ENCODE measurements at regions not wholly inside any gene's neighbourhood (a gene's known extent, or its start where the extent isn't known, plus 50 kb on each side); places are given as distances from the start of the nearest gene placed in this dataset.

- Histone ChIP-seq H3K36me3 (ENCODE audit: control insufficient read depth, insufficient read depth, low read length) (no peaks in the 10 kb centered on the region), H3K27me3 (ENCODE audit: control insufficient read depth, insufficient read depth, low read length) (no peaks in the 10 kb centered on the region), H3K27ac (ENCODE audit: low read length) (no peak overlapping the region), H3K4me1 (ENCODE audit: control insufficient read depth, insufficient read depth, low read length) (no peaks in the 10 kb centered on the region), H3K9me3 (ENCODE audit: control insufficient read depth, insufficient read depth, low read depth, low read length) (no peaks in the 10 kb centered on the region), H3K4me3 (ENCODE audit: low read depth in 2 of 2, low read length in 2 of 2) (no peak overlapping the region)
- DNase-seq (ENCODE audit: low read depth, low spot score) (no peak), ATAC-seq (no peak)
- CTCF ChIA-PET: no interaction called here
- POLR2A ChIA-PET: no interaction called here
- no TSS peak for BruUV-seq (replicated peaks)
- intact Hi-C loops (cut with micrococcal nuclease; ENCODE audit: unreplicated experiment): no loop called here
- TF ChIP-seq POLR2AphosphoS5 (IDR thresholded peaks at IDR 0.05; ENCODE audit: low read depth, low read length) (no peak), TCF7L2 (IDR thresholded peaks at IDR 0.05; ENCODE audit: low read depth, low read length) (no peak), REST (IDR thresholded peaks at IDR 0.05; ENCODE audit: insufficient read depth in 1 of 2, low read depth in 2 of 2, low read length in 1 of 2) (no peak), SIN3A (IDR thresholded peaks at IDR 0.05; ENCODE audit: borderline replicate concordance, insufficient read depth, low read depth, low read length) (no peak), CTCF (IDR thresholded peaks at IDR 0.05) (no peak)
- in situ Hi-C loops (cut with HindIII; ENCODE audit: low pct_unique_long_range_greater_than_20kb, low sequenced_read_pairs): no loop called here
Observed at GRCh38 chr9:135358552-135358940, 121.0 kb upstream of the PPP1R26 start.

- in situ Hi-C loops (cut with HindIII; ENCODE audit: low pct_unique_long_range_greater_than_20kb, low sequenced_read_pairs): no loop called here
- intact Hi-C loops (cut with micrococcal nuclease; ENCODE audit: unreplicated experiment): no loop called here
- ChIA-PET POLR2A (no interaction called here), CTCF (no interaction called here)
- BruUV-seq (replicated peaks): no TSS peak
- DNase-seq (ENCODE audit: low read depth, low spot score) (no peak), ATAC-seq (no peak)
- H3K27me3 ChIP-seq (ENCODE audit: control insufficient read depth, insufficient read depth, low read length): no peaks in the 10 kb centered on the region
- no peaks in the 10 kb centered on the region for H3K9me3 ChIP-seq (ENCODE audit: control insufficient read depth, insufficient read depth, low read depth, low read length)
- no peak overlapping the region for H3K4me3 ChIP-seq (ENCODE audit: low read depth in 2 of 2, low read length in 2 of 2)
- no peaks in the 10 kb centered on the region for H3K4me1 ChIP-seq (ENCODE audit: control insufficient read depth, insufficient read depth, low read length)
- H3K27ac ChIP-seq (ENCODE audit: low read length): no peak overlapping the region
- no peaks in the 10 kb centered on the region for H3K36me3 ChIP-seq (ENCODE audit: control insufficient read depth, insufficient read depth, low read length)
- TF ChIP-seq CTCF (IDR thresholded peaks at IDR 0.05) (no peak), REST (IDR thresholded peaks at IDR 0.05; ENCODE audit: insufficient read depth in 1 of 2, low read depth in 2 of 2, low read length in 1 of 2) (no peak), SIN3A (IDR thresholded peaks at IDR 0.05; ENCODE audit: borderline replicate concordance, insufficient read depth, low read depth, low read length) (no peak), TCF7L2 (IDR thresholded peaks at IDR 0.05; ENCODE audit: low read depth, low read length) (no peak), POLR2AphosphoS5 (IDR thresholded peaks at IDR 0.05; ENCODE audit: low read depth, low read length) (no peak)
Observed at GRCh38 chr9:135359764-135360163, 119.8 kb upstream of the PPP1R26 start.
